ENCODE measurements at regions not wholly inside any gene's neighbourhood (a gene's known extent, or its start where the extent isn't known, plus 50 kb on each side); places are given as distances from the start of the nearest gene placed in this dataset.

- TF ChIP-seq STAT6 (CRISPR knock-in tag; conservative IDR thresholded peaks at IDR 0.05; ENCODE audit: low read depth) (no peak), EMX1 (CRISPR knock-in tag; IDR thresholded peaks at IDR 0.05) (no peak), ZBTB21 (CRISPR knock-in tag; IDR thresholded peaks at IDR 0.05; ENCODE audit: borderline replicate concordance) (no peak), OVOL2 (CRISPR knock-in tag; IDR thresholded peaks at IDR 0.05; ENCODE audit: borderline replicate concordance) (no peak), PRDM15 (CRISPR knock-in tag; IDR thresholded peaks at IDR 0.05) (no peak), ZNF232 (CRISPR knock-in tag; IDR thresholded peaks at IDR 0.05) (no peak)
Observed at GRCh38 chr20:39939241-39939865, 749.7 kb downstream of the MAFB start (continued).

GRCh38 chr20:39936401-39936800 lies 752.6 kb downstream of the MAFB start:
- no peak overlapping the region for H3K4me3 Mint-ChIP-seq
- no peak overlapping the region; the same call in 1 of the 2 replicates for H3K27ac Mint-ChIP-seq
- H3K9me3 Mint-ChIP-seq = peaks cover 4% of the 10 kb centered on the region
- ChIA-PET POLR2A (no interaction called here), CTCF (no interaction called here)
- H3K27me3 Mint-ChIP-seq (ENCODE audit: low read depth) = no peaks in the 10 kb centered on the region
- no peaks in the 10 kb centered on the region for H3K36me3 Mint-ChIP-seq
- ATAC-seq = no peak
- DNase-seq (ENCODE audit: low spot score) = no peak
- no peaks in the 10 kb centered on the region for H3K4me1 Mint-ChIP-seq
- TF ChIP-seq NR1H2 (CRISPR knock-in tag; IDR thresholded peaks at IDR 0.05) (no peak), MXD4 (CRISPR knock-in tag; IDR thresholded peaks at IDR 0.05; ENCODE audit: borderline replicate concordance) (no peak), FOXP4 (CRISPR knock-in tag; IDR thresholded peaks at IDR 0.05) (no peak), JAZF1 (CRISPR knock-in tag; IDR thresholded peaks at IDR 0.05) (no peak), IRF2 (CRISPR knock-in tag; IDR thresholded peaks at IDR 0.05; ENCODE audit: borderline replicate concordance, low read depth) (no peak), JUN (CRISPR knock-in tag; IDR thresholded peaks at IDR 0.05) (no peak), MAX (CRISPR knock-in tag; IDR thresholded peaks at IDR 0.05) (no peak), FOXK1 (CRISPR knock-in tag; IDR thresholded peaks at IDR 0.05) (no peak), SMAD4 (CRISPR knock-in tag; IDR thresholded peaks at IDR 0.05) (no peak), PRRX2 (CRISPR knock-in tag; IDR thresholded peaks at IDR 0.05) (no peak), HMGA2 (CRISPR knock-in tag; IDR thresholded peaks at IDR 0.05) (no peak), ELF4 (CRISPR knock-in tag; IDR thresholded peaks at IDR 0.05; ENCODE audit: low read depth) (no peak), CREM (CRISPR knock-in tag; IDR thresholded peaks at IDR 0.05) (no peak), E2F5 (CRISPR knock-in tag; IDR thresholded peaks at IDR 0.05) (no peak), ARID4B (CRISPR knock-in tag; IDR thresholded peaks at IDR 0.05; ENCODE audit: borderline replicate concordance) (no peak)

Measured in WTC11 (cell line).